Thyroid gland (tissue), 4 donors: ENCODE measurements at regions not wholly inside any gene's neighbourhood (a gene's known extent, or its start where the extent isn't known, plus 50 kb on each side); places are given as distances from the start of the nearest gene placed in this dataset.

Experiments used
- POLR2A ChIP-seq, 2 donors: fragments of 450-650 bp; IDR thresholded peaks; one replicate each; pipeline ENCODE4 v1.6.1; 2017; ENCODE audit warnings: antibody characterized with exemption in 2 of 2, mild to moderate bottlenecking in 2 of 2, moderate library complexity in 1 of 2
- TF ChIP-seq, protein P1 (sequence below), 6 experiments: fragments of 200-600 bp in 3 of 6; fragments of 450-650 bp in 3 of 6; sonication (generic) in 3 of 6; IDR thresholded peaks; one replicate each; pipeline ENCODE4 v1.5.1; 2016 to 2019; ENCODE audit warnings: antibody characterized with exemption in 6 of 6, mild to moderate bottlenecking in 2 of 6, inconsistent platforms in 1 of 6, moderate library complexity in 1 of 6

DNA sequence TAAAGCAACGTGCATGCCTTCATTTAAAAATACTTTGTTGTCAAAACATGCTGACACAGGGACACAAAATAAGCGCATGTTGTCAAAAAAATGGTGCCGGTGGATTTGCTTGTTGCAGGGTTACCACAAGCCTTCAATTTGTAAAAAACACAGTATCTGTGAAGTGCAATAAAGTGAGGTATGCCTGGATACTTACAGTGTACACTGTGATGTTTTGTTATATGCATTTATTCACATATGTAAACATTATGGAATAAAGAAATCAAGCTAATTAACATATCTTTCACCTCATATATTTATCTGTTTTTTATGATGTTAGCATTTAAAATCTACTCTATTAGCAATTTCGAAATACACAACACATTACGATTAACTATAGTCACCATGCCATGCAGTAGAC, 202.6 kb upstream of the FZD8 start:
- TF ChIP-seq, protein P1, sequence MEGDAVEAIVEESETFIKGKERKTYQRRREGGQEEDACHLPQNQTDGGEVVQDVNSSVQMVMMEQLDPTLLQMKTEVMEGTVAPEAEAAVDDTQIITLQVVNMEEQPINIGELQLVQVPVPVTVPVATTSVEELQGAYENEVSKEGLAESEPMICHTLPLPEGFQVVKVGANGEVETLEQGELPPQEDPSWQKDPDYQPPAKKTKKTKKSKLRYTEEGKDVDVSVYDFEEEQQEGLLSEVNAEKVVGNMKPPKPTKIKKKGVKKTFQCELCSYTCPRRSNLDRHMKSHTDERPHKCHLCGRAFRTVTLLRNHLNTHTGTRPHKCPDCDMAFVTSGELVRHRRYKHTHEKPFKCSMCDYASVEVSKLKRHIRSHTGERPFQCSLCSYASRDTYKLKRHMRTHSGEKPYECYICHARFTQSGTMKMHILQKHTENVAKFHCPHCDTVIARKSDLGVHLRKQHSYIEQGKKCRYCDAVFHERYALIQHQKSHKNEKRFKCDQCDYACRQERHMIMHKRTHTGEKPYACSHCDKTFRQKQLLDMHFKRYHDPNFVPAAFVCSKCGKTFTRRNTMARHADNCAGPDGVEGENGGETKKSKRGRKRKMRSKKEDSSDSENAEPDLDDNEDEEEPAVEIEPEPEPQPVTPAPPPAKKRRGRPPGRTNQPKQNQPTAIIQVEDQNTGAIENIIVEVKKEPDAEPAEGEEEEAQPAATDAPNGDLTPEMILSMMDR (IDR thresholded peaks at IDR 0.05): no peak
- TF ChIP-seq POLR2A (IDR thresholded peaks at IDR 0.05): no peak
